GM12801 (cell line): ENCODE measurements at regions not wholly inside any gene's neighbourhood (a gene's known extent, or its start where the extent isn't known, plus 50 kb on each side); places are given as distances from the start of the nearest gene placed in this dataset.

Experiments used
- TF ChIP-seq, protein P1 (sequence below): IDR thresholded peaks from one replicate; pipeline ENCODE4 v1.5.1; 2011; ENCODE audit warnings: control low read depth; ENCODE audit not compliant: insufficient read length; ENCODE audit errors: extremely low read depth

GRCh38 chr7:17150018-17150417 is 148.4 kb upstream of the AHR start:
- TF ChIP-seq, protein P1, sequence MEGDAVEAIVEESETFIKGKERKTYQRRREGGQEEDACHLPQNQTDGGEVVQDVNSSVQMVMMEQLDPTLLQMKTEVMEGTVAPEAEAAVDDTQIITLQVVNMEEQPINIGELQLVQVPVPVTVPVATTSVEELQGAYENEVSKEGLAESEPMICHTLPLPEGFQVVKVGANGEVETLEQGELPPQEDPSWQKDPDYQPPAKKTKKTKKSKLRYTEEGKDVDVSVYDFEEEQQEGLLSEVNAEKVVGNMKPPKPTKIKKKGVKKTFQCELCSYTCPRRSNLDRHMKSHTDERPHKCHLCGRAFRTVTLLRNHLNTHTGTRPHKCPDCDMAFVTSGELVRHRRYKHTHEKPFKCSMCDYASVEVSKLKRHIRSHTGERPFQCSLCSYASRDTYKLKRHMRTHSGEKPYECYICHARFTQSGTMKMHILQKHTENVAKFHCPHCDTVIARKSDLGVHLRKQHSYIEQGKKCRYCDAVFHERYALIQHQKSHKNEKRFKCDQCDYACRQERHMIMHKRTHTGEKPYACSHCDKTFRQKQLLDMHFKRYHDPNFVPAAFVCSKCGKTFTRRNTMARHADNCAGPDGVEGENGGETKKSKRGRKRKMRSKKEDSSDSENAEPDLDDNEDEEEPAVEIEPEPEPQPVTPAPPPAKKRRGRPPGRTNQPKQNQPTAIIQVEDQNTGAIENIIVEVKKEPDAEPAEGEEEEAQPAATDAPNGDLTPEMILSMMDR: no peak

GRCh38 chr7:17152721-17153120 is 145.7 kb upstream of the AHR start:
- TF ChIP-seq, protein P1: no peak

DNA sequence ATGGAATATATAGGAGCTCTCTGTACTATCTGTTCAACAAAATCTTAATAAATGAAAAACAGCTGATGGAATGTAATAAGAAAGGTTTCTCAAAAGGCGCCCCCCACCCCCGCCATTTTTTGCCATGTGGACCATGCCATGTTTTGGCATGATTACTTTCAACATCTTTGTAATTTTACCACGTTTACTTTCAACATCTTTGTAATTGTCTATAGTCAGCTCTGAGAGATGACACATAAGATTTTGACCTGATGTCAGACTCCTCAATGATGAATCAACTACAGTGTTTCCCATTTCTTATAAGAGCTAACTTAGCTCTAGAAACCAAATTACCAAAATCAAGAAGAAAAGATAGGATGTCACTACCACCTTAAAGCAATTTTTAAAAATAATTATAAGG is 144.9 kb upstream of the AHR start:
- TF ChIP-seq, protein P1: no peak

- TF ChIP-seq, protein P1: no peak
Measured at GRCh38 chr7:17155529-17155928, 142.9 kb upstream of the AHR start.

DNA sequence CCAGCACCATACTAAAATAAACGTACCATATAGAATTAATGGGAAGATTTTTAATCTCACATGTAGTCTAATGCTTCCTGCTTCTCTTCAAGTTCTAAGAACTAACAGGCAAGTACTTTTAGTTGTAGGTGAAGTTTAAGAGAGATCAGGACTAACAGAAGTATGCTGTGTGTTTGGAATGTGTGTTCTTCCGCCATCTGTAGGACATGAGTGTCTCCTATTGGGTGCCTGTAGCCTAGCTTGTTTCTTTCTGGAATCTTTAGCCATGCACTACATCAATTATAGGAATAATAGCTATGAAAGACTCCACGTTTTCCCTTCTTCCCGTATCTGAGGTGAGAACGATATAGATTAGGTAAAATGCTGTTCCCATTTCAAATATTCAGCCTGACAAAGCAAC is 140.2 kb upstream of the AHR start:
- TF ChIP-seq, protein P1: no peak

GRCh38 chr7:17159500-17160037 is 138.9 kb upstream of the AHR start:
- TF ChIP-seq, protein P1: no peak

DNA sequence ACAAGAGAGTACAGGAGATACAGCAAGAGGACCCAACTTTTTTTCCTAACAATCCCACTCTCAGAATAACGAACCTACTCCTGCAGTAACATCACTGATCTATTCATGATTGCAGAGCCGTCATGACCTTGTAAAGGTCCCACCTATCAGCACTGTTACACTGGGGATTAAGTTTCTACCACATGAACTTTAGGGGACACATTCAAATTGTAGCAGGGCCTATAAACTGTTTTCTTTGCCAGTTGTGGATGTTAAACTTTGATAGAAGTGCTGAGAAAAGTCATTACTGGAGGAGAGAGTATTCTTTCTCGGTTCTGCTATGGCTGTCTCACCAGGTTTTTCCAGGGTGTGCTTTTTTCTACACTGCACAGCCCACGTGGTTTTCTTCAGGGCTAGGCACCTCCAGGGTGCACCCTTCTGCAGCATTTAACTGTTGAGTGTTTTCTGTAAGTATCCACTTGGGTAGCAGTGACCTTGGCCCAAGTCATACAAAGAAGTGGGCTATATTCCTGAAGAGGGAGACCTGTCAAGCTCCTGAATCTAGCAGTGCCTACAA is 131.6 kb upstream of the AHR start:
- TF ChIP-seq, protein P1: no peak
